HEK293 (cell line): ENCODE measurements at regions not wholly inside any gene's neighbourhood (a gene's known extent, or its start where the extent isn't known, plus 50 kb on each side); places are given as distances from the start of the nearest gene placed in this dataset.

Source experiments
- CTCF ChIA-PET: fragments of 350-600 bp; formaldehyde crosslinking; extraction: SDS; loops from one replicate; lab custom pipeline; 2021; ENCODE audit warnings: antibody characterized with exemption; lab: Yijun Ruan, JAX
- POLR2A ChIA-PET: fragments of 300-600 bp; formaldehyde crosslinking; extraction: SDS; loops from one replicate; lab custom pipeline; 2020; ENCODE audit warnings: antibody characterized with exemption, inconsistent platforms; lab: Yijun Ruan, JAX
- H3K27ac ChIP-seq: fragments of 200-500 bp; sonication (Bioruptor generic); 2 replicates; pipeline ENCODE4 v1.5.1; 2014; ENCODE audit warnings: low read depth, low read length, control low read depth, inconsistent platforms; ENCODE audit errors: extremely low read depth
- H3K36me3 ChIP-seq, 2 experiments: fragments of 200-500 bp in 1 of 2; sonication (Bioruptor generic) in 1 of 2; 1 replicate in 1 of 2; 2 replicates in 1 of 2; pipeline ENCODE4 v1.5.1; 2014 to 2017; ENCODE audit warnings: inconsistent platforms in 2 of 2, low read length in 2 of 2; ENCODE audit not compliant: control insufficient read depth in 2 of 2, insufficient read depth in 1 of 2
- H3K4me1 ChIP-seq: fragments of 200-500 bp; sonication (Bioruptor generic); 2 replicates; pipeline ENCODE4 v1.5.1; 2014; ENCODE audit warnings: mild to moderate bottlenecking, low read length, inconsistent platforms; ENCODE audit not compliant: control insufficient read depth, insufficient read depth
- H3K4me3 ChIP-seq: 2 replicates; pipeline ENCODE4 v1.5.1; 2011; ENCODE audit warnings: low read depth, mild to moderate bottlenecking, control low read depth, low read length, moderate library complexity
- H3K9me3 ChIP-seq: fragments of 200-500 bp; sonication (Bioruptor generic); 2 replicates; pipeline ENCODE4 v1.5.1; 2014; ENCODE audit warnings: low read depth, low read length, inconsistent platforms; ENCODE audit not compliant: control insufficient read depth, insufficient read depth
- GLIS2 ChIP-seq: fragments of 450-650 bp; formaldehyde crosslinking; IDR thresholded peaks from 2 replicates; pipeline ENCODE4 v1.5.1; 2016; ENCODE audit warnings: missing biosample characterization, missing genetic modification characterization
- REPIN1 ChIP-seq: fragments of 450-650 bp; formaldehyde crosslinking; IDR thresholded peaks from 2 replicates; pipeline ENCODE4 v1.5.1; 2017; ENCODE audit warnings: missing biosample characterization, missing genetic modification characterization, low read depth
- YY1 ChIP-seq: fragments of 450-650 bp; formaldehyde crosslinking; IDR thresholded peaks from 2 replicates; pipeline ENCODE4 v1.5.1; 2018; ENCODE audit warnings: missing biosample characterization, missing genetic modification characterization
- YY2 ChIP-seq: fragments of 450-650 bp; formaldehyde crosslinking; IDR thresholded peaks from 2 replicates; pipeline ENCODE4 v1.5.1; 2016; ENCODE audit warnings: missing biosample characterization, missing genetic modification characterization
- ZFP41 ChIP-seq: fragments of 450-650 bp; formaldehyde crosslinking; IDR thresholded peaks from 2 replicates; pipeline ENCODE4 v1.5.1; 2016; ENCODE audit warnings: missing biosample characterization, missing genetic modification characterization, borderline replicate concordance
- ZFP69B ChIP-seq: fragments of 450-650 bp; formaldehyde crosslinking; IDR thresholded peaks from 2 replicates; pipeline ENCODE4 v1.5.1; 2016; ENCODE audit warnings: missing biosample characterization, missing genetic modification characterization
- ZIC2 ChIP-seq: fragments of 450-650 bp; formaldehyde crosslinking; IDR thresholded peaks from 2 replicates; pipeline ENCODE4 v1.5.1; 2016; ENCODE audit warnings: missing biosample characterization, missing genetic modification characterization
- ZNF114 ChIP-seq: fragments of 450-650 bp; formaldehyde crosslinking; IDR thresholded peaks from 2 replicates; pipeline ENCODE4 v1.5.0; 2017; ENCODE audit warnings: missing biosample characterization, missing genetic modification characterization
- ZNF202 ChIP-seq: fragments of 450-650 bp; formaldehyde crosslinking; IDR thresholded peaks from 2 replicates; pipeline ENCODE4 v1.5.1; 2016; ENCODE audit warnings: missing biosample characterization, missing genetic modification characterization, borderline replicate concordance
- ZNF311 ChIP-seq: fragments of 450-650 bp; formaldehyde crosslinking; IDR thresholded peaks from 2 replicates; pipeline ENCODE4 v1.5.1; 2017; ENCODE audit warnings: missing biosample characterization, missing genetic modification characterization, borderline replicate concordance
- ZNF354C ChIP-seq: fragments of 450-650 bp; formaldehyde crosslinking; IDR thresholded peaks from 2 replicates; pipeline ENCODE4 v1.5.1; 2016; ENCODE audit warnings: missing biosample characterization, missing genetic modification characterization, low read depth, borderline replicate concordance
- ZNF571 ChIP-seq: fragments of 450-650 bp; formaldehyde crosslinking; IDR thresholded peaks from 2 replicates; pipeline ENCODE4 v1.5.0; 2017; ENCODE audit warnings: missing biosample characterization, missing genetic modification characterization
- TF ChIP-seq, protein P1 (sequence below): fragments of 450-650 bp; formaldehyde crosslinking; IDR thresholded peaks from 2 replicates; pipeline ENCODE4 v1.5.1; 2016; ENCODE audit warnings: missing biosample characterization, missing genetic modification characterization
- TF ChIP-seq, protein P2 (sequence below): fragments of 450-650 bp; formaldehyde crosslinking; IDR thresholded peaks from 2 replicates; pipeline ENCODE4 v1.5.1; 2016; ENCODE audit warnings: missing biosample characterization, missing genetic modification characterization
- TF ChIP-seq, protein P3 (sequence below): sonication (generic); formaldehyde crosslinking; IDR thresholded peaks from 2 replicates; pipeline ENCODE4 v1.8.1; 2022; ENCODE audit warnings: mild to moderate bottlenecking, moderate library complexity, missing genetic modification reagents

DNA sequence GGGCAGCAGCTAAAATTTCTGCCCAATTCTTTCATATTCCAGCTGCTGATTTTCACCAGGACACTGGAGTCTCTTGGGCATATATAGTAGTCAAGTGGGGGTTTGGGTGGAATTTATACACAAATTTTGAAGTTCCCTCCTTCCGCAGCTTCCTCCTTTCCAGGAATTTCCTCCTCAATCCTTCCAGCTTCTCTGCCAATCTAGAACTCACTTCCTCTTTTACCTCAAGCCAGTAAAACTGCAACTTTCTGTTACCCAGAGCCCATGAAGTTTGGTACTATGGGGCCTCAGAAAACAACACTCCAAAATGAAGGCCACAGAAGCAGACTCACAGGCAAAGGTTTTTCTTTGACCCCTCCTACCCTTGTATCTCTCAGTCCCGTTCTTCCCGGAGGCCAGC, 51.7 kb upstream of the G2E3 start:
- Histone ChIP-seq H3K9me3 (no peaks in the 10 kb centered on the region), H3K36me3 (no peaks in the 10 kb centered on the region), H3K27ac (no peak overlapping the region), H3K4me1 (no peaks in the 10 kb centered on the region), H3K4me3 (no peak overlapping the region)
- POLR2A ChIA-PET, result no interaction called here
- CTCF ChIA-PET, result interaction anchor here (0.7 kb wide), 1 partner anchor 986 kb away, joined by 3 read pairs; no protein-coding TSS in a partner anchor
- TF ChIP-seq ZNF571 (no peak), YY2 (tag by site-specific recombination) (no peak), ZFP41 (tag by site-specific recombination) (no peak), YY1 (no peak), ZNF202 (tag by site-specific recombination) (no peak), ZNF114 (no peak), ZIC2 (no peak), ZNF311 (no peak), GLIS2 (tag by site-specific recombination) (no peak), ZNF354C (tag by site-specific recombination) (no peak), REPIN1 (no peak), ZFP69B (tag by site-specific recombination) (no peak)
- TF ChIP-seq, protein P1, sequence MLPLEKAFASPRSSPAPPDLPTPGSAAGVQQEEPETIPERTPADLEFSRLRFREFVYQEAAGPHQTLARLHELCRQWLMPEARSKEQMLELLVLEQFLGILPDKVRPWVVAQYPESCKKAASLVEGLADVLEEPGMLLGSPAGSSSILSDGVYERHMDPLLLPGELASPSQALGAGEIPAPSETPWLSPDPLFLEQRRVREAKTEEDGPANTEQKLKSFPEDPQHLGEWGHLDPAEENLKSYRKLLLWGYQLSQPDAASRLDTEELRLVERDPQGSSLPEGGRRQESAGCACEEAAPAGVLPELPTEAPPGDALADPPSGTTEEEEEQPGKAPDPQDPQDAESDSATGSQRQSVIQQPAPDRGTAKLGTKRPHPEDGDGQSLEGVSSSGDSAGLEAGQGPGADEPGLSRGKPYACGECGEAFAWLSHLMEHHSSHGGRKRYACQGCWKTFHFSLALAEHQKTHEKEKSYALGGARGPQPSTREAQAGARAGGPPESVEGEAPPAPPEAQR (tag by site-specific recombination), result no peak
- TF ChIP-seq, protein P2, sequence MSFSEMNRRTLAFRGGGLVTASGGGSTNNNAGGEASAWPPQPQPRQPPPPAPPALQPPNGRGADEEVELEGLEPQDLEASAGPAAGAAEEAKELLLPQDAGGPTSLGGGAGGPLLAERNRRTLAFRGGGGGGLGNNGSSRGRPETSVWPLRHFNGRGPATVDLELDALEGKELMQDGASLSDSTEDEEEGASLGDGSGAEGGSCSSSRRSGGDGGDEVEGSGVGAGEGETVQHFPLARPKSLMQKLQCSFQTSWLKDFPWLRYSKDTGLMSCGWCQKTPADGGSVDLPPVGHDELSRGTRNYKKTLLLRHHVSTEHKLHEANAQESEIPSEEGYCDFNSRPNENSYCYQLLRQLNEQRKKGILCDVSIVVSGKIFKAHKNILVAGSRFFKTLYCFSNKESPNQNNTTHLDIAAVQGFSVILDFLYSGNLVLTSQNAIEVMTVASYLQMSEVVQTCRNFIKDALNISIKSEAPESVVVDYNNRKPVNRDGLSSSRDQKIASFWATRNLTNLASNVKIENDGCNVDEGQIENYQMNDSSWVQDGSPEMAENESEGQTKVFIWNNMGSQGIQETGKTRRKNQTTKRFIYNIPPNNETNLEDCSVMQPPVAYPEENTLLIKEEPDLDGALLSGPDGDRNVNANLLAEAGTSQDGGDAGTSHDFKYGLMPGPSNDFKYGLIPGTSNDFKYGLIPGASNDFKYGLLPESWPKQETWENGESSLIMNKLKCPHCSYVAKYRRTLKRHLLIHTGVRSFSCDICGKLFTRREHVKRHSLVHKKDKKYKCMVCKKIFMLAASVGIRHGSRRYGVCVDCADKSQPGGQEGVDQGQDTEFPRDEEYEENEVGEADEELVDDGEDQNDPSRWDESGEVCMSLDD (tag by site-specific recombination), result no peak
- TF ChIP-seq, protein P3, sequence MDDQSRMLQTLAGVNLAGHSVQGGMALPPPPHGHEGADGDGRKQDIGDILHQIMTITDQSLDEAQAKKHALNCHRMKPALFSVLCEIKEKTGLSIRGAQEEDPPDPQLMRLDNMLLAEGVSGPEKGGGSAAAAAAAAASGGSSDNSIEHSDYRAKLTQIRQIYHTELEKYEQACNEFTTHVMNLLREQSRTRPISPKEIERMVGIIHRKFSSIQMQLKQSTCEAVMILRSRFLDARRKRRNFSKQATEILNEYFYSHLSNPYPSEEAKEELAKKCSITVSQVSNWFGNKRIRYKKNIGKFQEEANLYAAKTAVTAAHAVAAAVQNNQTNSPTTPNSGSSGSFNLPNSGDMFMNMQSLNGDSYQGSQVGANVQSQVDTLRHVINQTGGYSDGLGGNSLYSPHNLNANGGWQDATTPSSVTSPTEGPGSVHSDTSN (CRISPR knock-in tag), result no peak
